Neural progenitor cell (in vitro differentiated cells): ENCODE measurements at regions not wholly inside any gene's neighbourhood (a gene's known extent, or its start where the extent isn't known, plus 50 kb on each side); places are given as distances from the start of the nearest gene placed in this dataset.

Experiments used
- CTCF ChIP-seq: fragments of 200-600 bp; sonication (generic); IDR thresholded peaks from 2 replicates; pipeline ENCODE4 v1.5.1; 2017; ENCODE audit warnings: antibody characterized with exemption, mild to moderate bottlenecking
- EZH2 ChIP-seq: fragments of 200-600 bp; sonication (generic); IDR thresholded peaks from 2 replicates; pipeline ENCODE4 v1.6.1; 2017; ENCODE audit warnings: antibody characterized with exemption, mild to moderate bottlenecking, moderate library complexity

- TF ChIP-seq CTCF, result no peak
- no peak for TF ChIP-seq EZH2
Measured at GRCh38 chr6:28589957-28590349, 64.3 kb downstream of the GPX5 start.
